DOHH2 (cell line): ENCODE measurements at regions not wholly inside any gene's neighbourhood (a gene's known extent, or its start where the extent isn't known, plus 50 kb on each side); places are given as distances from the start of the nearest gene placed in this dataset.

Experiments
- H3F3A ChIP-seq: fragments of 200-600 bp; sonication (generic), shearing (Covaris generic); 2 replicates; pipeline ENCODE4 v1.6.0; 2016; ENCODE audit warnings: antibody characterized with exemption, mild to moderate bottlenecking; ENCODE audit not compliant: control insufficient read depth, insufficient read depth
- H3K27ac ChIP-seq: fragments of 200-600 bp; sonication (generic); 2 replicates; pipeline ENCODE4 v1.5.1; 2014; ENCODE audit warnings: low read depth, mild to moderate bottlenecking, low read length, moderate library complexity
- H3K27me3 ChIP-seq: fragments of 200-600 bp; sonication (generic); 2 replicates; pipeline ENCODE4 v1.6.1; 2014; ENCODE audit warnings: mild to moderate bottlenecking, low read length, mixed read lengths; ENCODE audit not compliant: control insufficient read depth
- H3K36me3 ChIP-seq: fragments of 200-600 bp; sonication (generic); 2 replicates; pipeline ENCODE4 v1.6.1; 2014; ENCODE audit warnings: mild to moderate bottlenecking, low read length, moderate library complexity, mixed read lengths; ENCODE audit not compliant: control insufficient read depth
- H3K4me1 ChIP-seq: fragments of 200-600 bp; sonication (generic); 2 replicates; pipeline ENCODE4 v1.6.1; 2014; ENCODE audit warnings: mild to moderate bottlenecking, low read length, mixed read lengths; ENCODE audit not compliant: control insufficient read depth
- H3K4me2 ChIP-seq: fragments of 200-600 bp; sonication (generic); 2 replicates; pipeline ENCODE4 v1.6.0; 2014; ENCODE audit warnings: mild to moderate bottlenecking, low read length, moderate library complexity
- H3K4me3 ChIP-seq: fragments of 200-600 bp; sonication (generic); 2 replicates; pipeline ENCODE4 v1.5.1; 2014; ENCODE audit warnings: mild to moderate bottlenecking, low read length, mixed read lengths
- H3K79me2 ChIP-seq: fragments of 200-600 bp; sonication (generic); 2 replicates; pipeline ENCODE4 v1.6.1; 2014; ENCODE audit warnings: mild to moderate bottlenecking, low read length, mixed read lengths; ENCODE audit not compliant: control insufficient read depth
- H3K9me2 ChIP-seq: fragments of 200-600 bp; sonication (generic); replicated peaks from 2 replicates; pipeline ENCODE4 v1.6.1; 2014; ENCODE audit warnings: mild to moderate bottlenecking, low read length, mixed read lengths; ENCODE audit not compliant: control insufficient read depth
- H3K9me3 ChIP-seq: fragments of 200-600 bp; sonication (generic); 2 replicates; pipeline ENCODE4 v1.6.1; 2014; ENCODE audit warnings: antibody characterized with exemption, low read length, mixed read lengths; ENCODE audit not compliant: control insufficient read depth, insufficient read depth
- H4K20me1 ChIP-seq: fragments of 200-600 bp; sonication (generic); 2 replicates; pipeline ENCODE4 v1.6.0; 2014; ENCODE audit warnings: low read depth, mild to moderate bottlenecking, antibody characterized with exemption, low read length, moderate library complexity; ENCODE audit not compliant: control insufficient read depth, insufficient read depth
- EZH2phosphoT487 ChIP-seq: fragments of 200-600 bp; sonication (generic); IDR thresholded peaks from 2 replicates; pipeline ENCODE4 v1.6.1; 2017; ENCODE audit warnings: borderline replicate concordance, mild to moderate bottlenecking, antibody characterized with exemption, low read length, moderate library complexity, mixed read lengths
- TF ChIP-seq, protein P1 (sequence below): fragments of 200-600 bp; sonication (generic); IDR thresholded peaks from one replicate; pipeline ENCODE4 v1.5.1; 2014; ENCODE audit warnings: antibody characterized with exemption, mild to moderate bottlenecking, low read depth, low read length; ENCODE audit not compliant: poor library complexity, severe bottlenecking

DNA sequence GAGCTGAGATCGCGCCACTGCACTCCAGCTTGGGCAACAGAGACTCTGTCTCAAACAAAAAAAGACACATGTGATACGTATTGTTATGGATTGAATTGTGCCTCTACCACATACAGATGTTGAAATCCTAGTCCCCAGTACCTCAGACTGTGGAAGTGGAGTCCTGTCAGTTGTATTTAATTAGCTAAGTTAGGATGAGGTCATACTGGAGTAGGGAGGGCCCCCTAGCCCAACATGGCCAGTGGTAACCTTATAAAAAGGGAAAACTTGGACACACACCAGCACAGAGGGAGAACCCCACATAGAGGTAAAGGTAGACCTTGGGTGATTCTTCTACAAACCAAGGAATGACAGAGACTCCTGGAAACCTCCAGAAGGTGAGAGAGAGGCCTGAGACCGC lies 119.8 kb downstream of the GADD45G start:
- Histone ChIP-seq H3F3A (no peaks in the 10 kb centered on the region), H3K79me2 (no peaks in the 10 kb centered on the region), H3K4me3 (no peak overlapping the region), H3K9me3 (no peaks in the 10 kb centered on the region), H3K27me3 (peaks cover 8% of the 10 kb centered on the region; the same call in 1 of the 2 replicates), H3K36me3 (no peaks in the 10 kb centered on the region), H3K4me2 (no peak overlapping the region), H3K9me2 (no peaks in the 10 kb centered on the region), H3K27ac (no peak overlapping the region), H4K20me1 (no peaks in the 10 kb centered on the region), H3K4me1 (no peaks in the 10 kb centered on the region)
- no peak for TF ChIP-seq EZH2phosphoT487
- TF ChIP-seq, protein P1, sequence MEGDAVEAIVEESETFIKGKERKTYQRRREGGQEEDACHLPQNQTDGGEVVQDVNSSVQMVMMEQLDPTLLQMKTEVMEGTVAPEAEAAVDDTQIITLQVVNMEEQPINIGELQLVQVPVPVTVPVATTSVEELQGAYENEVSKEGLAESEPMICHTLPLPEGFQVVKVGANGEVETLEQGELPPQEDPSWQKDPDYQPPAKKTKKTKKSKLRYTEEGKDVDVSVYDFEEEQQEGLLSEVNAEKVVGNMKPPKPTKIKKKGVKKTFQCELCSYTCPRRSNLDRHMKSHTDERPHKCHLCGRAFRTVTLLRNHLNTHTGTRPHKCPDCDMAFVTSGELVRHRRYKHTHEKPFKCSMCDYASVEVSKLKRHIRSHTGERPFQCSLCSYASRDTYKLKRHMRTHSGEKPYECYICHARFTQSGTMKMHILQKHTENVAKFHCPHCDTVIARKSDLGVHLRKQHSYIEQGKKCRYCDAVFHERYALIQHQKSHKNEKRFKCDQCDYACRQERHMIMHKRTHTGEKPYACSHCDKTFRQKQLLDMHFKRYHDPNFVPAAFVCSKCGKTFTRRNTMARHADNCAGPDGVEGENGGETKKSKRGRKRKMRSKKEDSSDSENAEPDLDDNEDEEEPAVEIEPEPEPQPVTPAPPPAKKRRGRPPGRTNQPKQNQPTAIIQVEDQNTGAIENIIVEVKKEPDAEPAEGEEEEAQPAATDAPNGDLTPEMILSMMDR: no peak

DNA sequence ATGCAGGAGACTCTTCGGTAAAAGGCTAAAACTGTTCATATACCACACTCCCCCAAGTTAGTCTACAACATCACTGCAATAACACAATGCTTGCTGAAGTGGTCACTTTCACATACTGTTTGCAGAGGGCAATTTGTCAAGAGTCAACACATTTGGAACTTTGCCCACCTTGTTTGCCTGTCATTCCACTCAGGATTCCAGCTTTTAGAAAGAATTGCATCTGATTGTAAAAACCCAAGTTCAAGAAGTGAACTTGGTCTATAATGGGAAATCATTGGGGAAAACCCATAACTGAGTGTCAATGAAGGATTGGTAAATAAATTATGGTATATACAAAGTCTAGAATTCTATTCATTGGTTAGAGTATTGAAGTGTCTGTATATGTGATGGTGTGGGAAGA lies 120.5 kb downstream of the GADD45G start:
- Histone ChIP-seq H3K36me3 (no peaks in the 10 kb centered on the region), H3K27ac (no peak overlapping the region), H3K4me2 (no peak overlapping the region), H3K79me2 (no peaks in the 10 kb centered on the region), H3K4me1 (no peaks in the 10 kb centered on the region), H3K27me3 (peaks cover 8% of the 10 kb centered on the region; the same call in 1 of the 2 replicates), H3K9me2 (no peaks in the 10 kb centered on the region), H3F3A (no peaks in the 10 kb centered on the region), H3K9me3 (no peaks in the 10 kb centered on the region), H3K4me3 (no peak overlapping the region), H4K20me1 (no peaks in the 10 kb centered on the region)
- TF ChIP-seq, protein P1: no peak
- no peak for TF ChIP-seq EZH2phosphoT487

DNA sequence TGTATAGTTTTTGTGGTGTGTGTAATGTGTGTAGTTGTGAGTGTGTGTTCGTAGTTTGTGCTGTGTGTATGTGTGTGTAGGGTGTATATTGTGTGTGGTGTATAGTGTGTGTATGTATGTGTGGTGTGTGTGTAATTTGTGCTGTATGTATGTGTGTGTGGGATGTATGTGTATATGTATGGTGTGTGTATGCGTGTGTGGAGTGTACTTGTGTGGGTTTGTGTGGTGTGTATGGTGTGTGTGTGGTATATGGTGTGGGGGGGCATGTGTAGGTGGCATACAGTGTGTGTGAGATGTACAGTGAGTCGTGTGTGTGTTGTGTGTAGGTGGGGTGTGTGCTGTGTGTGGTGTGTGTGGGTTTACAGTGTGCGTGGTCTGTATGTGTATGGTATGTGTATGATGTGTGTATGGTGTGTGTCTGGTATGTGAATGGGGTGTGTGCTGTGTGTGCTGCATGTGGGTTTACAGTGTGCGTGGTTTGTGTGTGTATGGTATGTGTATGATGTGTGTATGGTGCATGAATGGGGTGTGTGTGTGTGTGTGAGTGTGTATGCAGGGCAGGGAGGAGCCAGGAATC lies 125.2 kb downstream of the GADD45G start:
- Histone ChIP-seq H3K36me3 (no peaks in the 10 kb centered on the region), H3K27me3 (peaks cover 8% of the 10 kb centered on the region; the same call in 1 of the 2 replicates), H3K79me2 (no peaks in the 10 kb centered on the region), H3K9me2 (no peaks in the 10 kb centered on the region), H3F3A (no peaks in the 10 kb centered on the region), H3K9me3 (no peaks in the 10 kb centered on the region), H4K20me1 (no peaks in the 10 kb centered on the region), H3K4me3 (no peak overlapping the region), H3K4me2 (no peak overlapping the region), H3K4me1 (no peaks in the 10 kb centered on the region), H3K27ac (no peak overlapping the region)
- TF ChIP-seq EZH2phosphoT487: no peak
- TF ChIP-seq, protein P1: no peak
